Activated CD8-positive, alpha-beta T cell treated with anti-CD3 and anti-CD28 coated beads for 36 hours (primary cell): ENCODE measurements at regions not wholly inside any gene's neighbourhood (a gene's known extent, or its start where the extent isn't known, plus 50 kb on each side); places are given as distances from the start of the nearest gene placed in this dataset.

ENCODE experiments used
- ATAC-seq: fragments of 200-7000 bp; cut with Tn5 transposase; one replicate; pipeline ENCODE4 v1.10.0; 2021; ENCODE audit warnings: mild to moderate bottlenecking, moderate library complexity
- CTCF ChIA-PET: fragments of 350-600 bp; sonication (Branson Sonifier 250); formaldehyde crosslinking; loops from one replicate; lab custom pipeline; 2021; ENCODE audit warnings: antibody characterized with exemption; lab: Charles Lee
- POLR2A ChIA-PET: fragments of 350-600 bp; sonication (Branson Sonifier 250); formaldehyde crosslinking; loops from one replicate; lab custom pipeline; 2021; ENCODE audit warnings: antibody characterized with exemption; lab: Charles Lee
- DNase-seq: peaks from one replicate; pipeline ENCODE4 v3.0.0-alpha.2; 2020
- H3K27ac Mint-ChIP-seq: one replicate; pipeline ENCODE4 v1.8.0; 2021; ENCODE audit warnings: mild to moderate bottlenecking, mixed read lengths
- H3K27me3 Mint-ChIP-seq: one replicate; pipeline ENCODE4 v1.8.0; 2021; ENCODE audit warnings: mixed read lengths
- H3K36me3 Mint-ChIP-seq: one replicate; pipeline ENCODE4 v1.8.0; 2021; ENCODE audit warnings: low read depth, mixed read lengths
- H3K4me1 Mint-ChIP-seq: one replicate; pipeline ENCODE4 v1.8.0; 2021; ENCODE audit warnings: low read depth, mixed read lengths
- H3K4me3 Mint-ChIP-seq: one replicate; pipeline ENCODE4 v1.8.0; 2021; ENCODE audit warnings: mild to moderate bottlenecking, moderate library complexity, mixed read lengths
- H3K9me3 Mint-ChIP-seq: one replicate; pipeline ENCODE4 v1.8.0; 2021; ENCODE audit warnings: mixed read lengths
- intact Hi-C: fragments of 100-400 bp; cut with micrococcal nuclease; formaldehyde crosslinking; loops from one replicate; pipeline ENCODE4 v1.10.0; 2022
- TF ChIP-seq, protein P1 (sequence below): fragments of 200-600 bp; IDR thresholded peaks from one replicate; pipeline ENCODE4 v1.8.0; 2022; ENCODE audit warnings: antibody characterized with exemption, mild to moderate bottlenecking

DNA sequence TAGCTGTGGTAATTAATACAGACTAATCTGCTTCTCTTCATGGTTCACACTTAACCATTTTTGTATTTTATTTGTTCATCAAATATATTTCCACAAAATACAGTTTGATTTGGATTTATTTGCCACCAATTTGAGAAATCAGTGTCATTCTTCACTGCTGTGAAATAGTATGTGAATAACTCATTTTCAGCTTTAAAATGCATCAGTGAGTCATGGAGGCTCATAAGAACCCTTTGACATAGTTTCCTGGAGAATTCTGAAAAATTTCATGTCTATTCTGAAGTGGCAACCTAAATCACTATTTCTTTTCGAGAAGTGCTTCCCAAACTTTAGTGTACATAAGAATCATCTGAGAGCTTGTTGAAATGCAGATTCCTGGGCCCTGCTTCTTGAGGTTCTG lies 1026.7 kb upstream of the ACVR2A start:
- H3K27me3 Mint-ChIP-seq, result no peaks in the 10 kb centered on the region
- TF ChIP-seq, protein P1, sequence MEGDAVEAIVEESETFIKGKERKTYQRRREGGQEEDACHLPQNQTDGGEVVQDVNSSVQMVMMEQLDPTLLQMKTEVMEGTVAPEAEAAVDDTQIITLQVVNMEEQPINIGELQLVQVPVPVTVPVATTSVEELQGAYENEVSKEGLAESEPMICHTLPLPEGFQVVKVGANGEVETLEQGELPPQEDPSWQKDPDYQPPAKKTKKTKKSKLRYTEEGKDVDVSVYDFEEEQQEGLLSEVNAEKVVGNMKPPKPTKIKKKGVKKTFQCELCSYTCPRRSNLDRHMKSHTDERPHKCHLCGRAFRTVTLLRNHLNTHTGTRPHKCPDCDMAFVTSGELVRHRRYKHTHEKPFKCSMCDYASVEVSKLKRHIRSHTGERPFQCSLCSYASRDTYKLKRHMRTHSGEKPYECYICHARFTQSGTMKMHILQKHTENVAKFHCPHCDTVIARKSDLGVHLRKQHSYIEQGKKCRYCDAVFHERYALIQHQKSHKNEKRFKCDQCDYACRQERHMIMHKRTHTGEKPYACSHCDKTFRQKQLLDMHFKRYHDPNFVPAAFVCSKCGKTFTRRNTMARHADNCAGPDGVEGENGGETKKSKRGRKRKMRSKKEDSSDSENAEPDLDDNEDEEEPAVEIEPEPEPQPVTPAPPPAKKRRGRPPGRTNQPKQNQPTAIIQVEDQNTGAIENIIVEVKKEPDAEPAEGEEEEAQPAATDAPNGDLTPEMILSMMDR, result no peak
- DNase-seq (no peak), ATAC-seq (no peak)
- H3K36me3 Mint-ChIP-seq, result no peaks in the 10 kb centered on the region
- no peak overlapping the region for H3K4me3 Mint-ChIP-seq
- H3K4me1 Mint-ChIP-seq, result no peaks in the 10 kb centered on the region
- intact Hi-C loops, result no loop called here
- ChIA-PET POLR2A (no interaction called here), CTCF (no interaction called here)
- H3K9me3 Mint-ChIP-seq, result peaks cover 7% of the 10 kb centered on the region
- H3K27ac Mint-ChIP-seq, result no peak overlapping the region

DNA sequence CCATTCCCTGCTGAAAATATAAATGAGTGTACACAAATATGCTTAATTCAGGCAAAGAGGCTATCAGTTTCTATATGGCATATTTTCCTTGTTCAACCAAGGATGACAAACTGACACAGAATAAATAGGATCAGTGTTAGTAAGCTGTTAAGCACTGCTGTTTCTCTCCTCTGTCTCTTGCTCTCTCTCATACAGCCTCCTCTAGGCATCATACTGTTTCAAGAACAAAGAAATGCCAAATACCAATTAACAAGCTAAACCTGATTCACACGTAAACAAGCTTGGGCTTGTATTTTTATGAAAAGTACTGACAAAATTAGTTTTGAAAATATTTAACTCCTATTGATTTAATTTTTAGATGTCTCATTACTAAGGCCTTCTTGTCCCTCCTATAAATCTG lies 1027.2 kb upstream of the ACVR2A start:
- H3K36me3 Mint-ChIP-seq, result no peaks in the 10 kb centered on the region
- no peaks in the 10 kb centered on the region for H3K27me3 Mint-ChIP-seq
- H3K4me1 Mint-ChIP-seq, result no peaks in the 10 kb centered on the region
- ATAC-seq (no peak), DNase-seq (no peak)
- H3K27ac Mint-ChIP-seq, result no peak overlapping the region
- H3K4me3 Mint-ChIP-seq, result no peak overlapping the region
- CTCF ChIA-PET, result no interaction called here
- peaks cover 7% of the 10 kb centered on the region for H3K9me3 Mint-ChIP-seq
- POLR2A ChIA-PET, result no interaction called here
- TF ChIP-seq, protein P1, result no peak
- intact Hi-C loops, result no loop called here

DNA sequence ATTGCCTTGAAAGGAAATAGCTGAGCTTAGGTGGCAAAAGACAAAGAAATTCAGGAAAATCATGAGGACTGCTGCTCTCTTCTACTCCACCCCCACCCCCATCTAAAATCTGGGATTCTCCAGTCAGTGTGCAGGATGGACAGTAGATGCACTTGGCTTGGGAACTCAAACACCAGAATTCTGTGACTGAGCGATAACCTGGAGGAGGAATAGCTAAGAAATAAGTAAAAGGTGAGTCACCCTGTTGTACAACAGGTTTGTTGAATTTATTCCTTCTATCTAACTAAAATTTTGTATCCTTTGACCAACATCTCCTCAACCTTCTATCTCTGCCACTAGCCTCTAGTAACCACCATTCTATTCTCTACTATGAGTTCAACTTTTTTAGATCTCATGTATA lies 1029.9 kb upstream of the ACVR2A start:
- Mint-ChIP-seq H3K27ac (no peak overlapping the region), H3K9me3 (peaks cover 7% of the 10 kb centered on the region), H3K4me1 (no peaks in the 10 kb centered on the region), H3K27me3 (no peaks in the 10 kb centered on the region), H3K4me3 (no peak overlapping the region), H3K36me3 (no peaks in the 10 kb centered on the region)
- ChIA-PET CTCF (no interaction called here), POLR2A (no interaction called here)
- ATAC-seq (no peak), DNase-seq (no peak)
- TF ChIP-seq, protein P1, result no peak
- intact Hi-C loops, result no loop called here

DNA sequence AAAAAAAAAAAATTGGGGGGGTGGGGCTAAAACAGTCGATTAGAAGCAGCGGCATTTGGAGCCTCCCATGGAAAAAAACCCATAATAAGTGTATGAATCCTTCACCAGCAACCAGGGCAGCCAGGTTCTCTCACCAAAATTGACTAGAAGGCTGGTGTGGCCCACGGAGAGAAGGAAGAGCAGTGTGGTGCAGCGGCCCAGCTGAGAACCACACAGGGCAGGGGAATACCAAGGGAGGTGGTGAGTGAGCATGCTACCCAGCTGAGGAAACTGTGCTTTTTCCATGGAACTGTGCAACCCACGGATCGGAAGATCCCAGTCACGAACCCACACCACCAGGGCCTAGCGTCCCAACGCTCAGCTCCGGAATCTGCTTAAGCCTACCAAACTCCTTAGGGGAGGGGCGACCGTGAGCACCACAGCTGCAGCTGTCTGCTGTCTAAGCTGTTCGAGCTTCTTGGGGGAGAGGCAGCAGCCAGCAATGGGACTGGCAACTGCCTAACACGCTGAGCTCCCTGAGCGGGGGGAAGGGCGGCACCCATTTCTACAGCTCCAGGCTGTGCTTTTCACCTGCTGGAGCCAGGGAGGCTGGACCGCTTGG lies 1037.2 kb upstream of the ACVR2A start:
- no peaks in the 10 kb centered on the region for H3K4me1 Mint-ChIP-seq
- H3K27ac Mint-ChIP-seq, result no peak overlapping the region
- TF ChIP-seq, protein P1, result no peak
- CTCF ChIA-PET, result no interaction called here
- H3K4me3 Mint-ChIP-seq, result no peak overlapping the region
- intact Hi-C loops, result no loop called here
- POLR2A ChIA-PET, result no interaction called here
- no peak for ATAC-seq
- peaks cover 4% of the 10 kb centered on the region for H3K9me3 Mint-ChIP-seq
- H3K36me3 Mint-ChIP-seq, result no peaks in the 10 kb centered on the region
- H3K27me3 Mint-ChIP-seq, result no peaks in the 10 kb centered on the region
- DNase-seq, result no peak

DNA sequence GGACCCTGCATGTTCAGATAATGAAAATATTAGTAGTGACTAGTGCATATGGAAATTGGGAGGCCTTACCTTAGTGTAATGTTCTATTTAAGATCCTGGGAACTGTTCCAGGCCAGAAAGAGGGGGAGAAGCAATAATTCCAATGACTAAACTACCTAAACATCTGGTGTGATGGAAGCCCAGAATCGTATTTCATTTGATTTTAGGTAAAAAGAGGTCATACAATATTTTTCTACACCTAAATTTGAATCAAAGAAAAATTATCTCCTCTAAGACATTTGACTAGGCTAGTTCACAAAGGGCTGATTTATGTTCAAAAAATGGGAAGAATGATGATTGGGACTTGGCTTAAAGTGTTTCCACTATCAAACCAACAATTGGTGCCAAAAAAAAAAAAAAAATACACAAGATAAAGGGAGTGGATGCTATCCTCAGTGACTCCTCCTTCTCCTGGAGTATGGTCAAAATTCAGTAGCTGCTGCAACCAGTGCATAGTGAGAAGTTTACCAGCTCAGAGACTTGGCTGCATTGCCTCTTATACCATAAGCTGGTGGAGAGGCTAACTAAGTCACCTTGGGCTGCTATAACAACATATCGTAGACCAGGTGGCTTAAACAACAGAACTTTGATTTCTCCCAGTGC lies 1038.3 kb upstream of the ACVR2A start:
- no peak overlapping the region for H3K4me3 Mint-ChIP-seq
- ChIA-PET POLR2A (interaction anchor here (0.6 kb wide), 1 partner anchor 1083 kb away, joined by 3 read pairs; no protein-coding TSS in a partner anchor), CTCF (no interaction called here)
- H3K36me3 Mint-ChIP-seq, result no peaks in the 10 kb centered on the region
- intact Hi-C loops, result no loop called here
- no peaks in the 10 kb centered on the region for H3K27me3 Mint-ChIP-seq
- no peak for ATAC-seq
- peaks cover 4% of the 10 kb centered on the region for H3K9me3 Mint-ChIP-seq
- no peaks in the 10 kb centered on the region for H3K4me1 Mint-ChIP-seq
- TF ChIP-seq, protein P1, result no peak
- H3K27ac Mint-ChIP-seq, result no peak overlapping the region
- no peak for DNase-seq
